ENCODE measurements at regions not wholly inside any gene's neighbourhood (a gene's known extent, or its start where the extent isn't known, plus 50 kb on each side); places are given as distances from the start of the nearest gene placed in this dataset.

- Mint-ChIP-seq H3K4me3 (no peak overlapping the region), H3K4me1 (ENCODE audit: low read depth in 2 of 2) (no peaks in the 10 kb centered on the region), H3K27me3 (no peaks in the 10 kb centered on the region), H3K27ac (no peak overlapping the region), H3K9me3 (peaks cover 3% of the 10 kb centered on the region), H3K36me3 (no peaks in the 10 kb centered on the region)
- DNase-seq (ENCODE audit: low spot score) = no peak
- no peak for ATAC-seq
Measured at GRCh38 chr20:6944292-6944691, 176.8 kb downstream of the BMP2 start.

- no peak for ATAC-seq
- H3K4me1 Mint-ChIP-seq (ENCODE audit: low read depth in 2 of 2) = no peaks in the 10 kb centered on the region
- H3K36me3 Mint-ChIP-seq = peaks cover 6% of the 10 kb centered on the region
- no peaks in the 10 kb centered on the region for H3K27me3 Mint-ChIP-seq
- DNase-seq (ENCODE audit: low spot score) = no peak
- H3K27ac Mint-ChIP-seq = no peak overlapping the region
- H3K4me3 Mint-ChIP-seq = no peak overlapping the region
- H3K9me3 Mint-ChIP-seq = peaks cover 9% of the 10 kb centered on the region
Measured at GRCh38 chr20:6953611-6954010, 186.1 kb downstream of the BMP2 start.

- Mint-ChIP-seq H3K4me1 (ENCODE audit: low read depth in 2 of 2) (no peaks in the 10 kb centered on the region), H3K27ac (no peak overlapping the region), H3K9me3 (peaks cover 9% of the 10 kb centered on the region), H3K27me3 (no peaks in the 10 kb centered on the region), H3K36me3 (peaks cover 6% of the 10 kb centered on the region), H3K4me3 (no peak overlapping the region)
- ATAC-seq (no peak), DNase-seq (ENCODE audit: low spot score) (no peak)
Measured at GRCh38 chr20:6954219-6954618, 186.7 kb downstream of the BMP2 start.

GRCh38 chr20:6956056-6956455, 188.6 kb downstream of the BMP2 start:
- H3K27ac Mint-ChIP-seq = no peak overlapping the region
- ATAC-seq (no peak), DNase-seq (ENCODE audit: low spot score) (no peak)
- H3K36me3 Mint-ChIP-seq = no peaks in the 10 kb centered on the region
- H3K4me1 Mint-ChIP-seq (ENCODE audit: low read depth in 2 of 2) = no peaks in the 10 kb centered on the region
- H3K27me3 Mint-ChIP-seq = no peaks in the 10 kb centered on the region
- no peak overlapping the region for H3K4me3 Mint-ChIP-seq
- peaks cover 9% of the 10 kb centered on the region for H3K9me3 Mint-ChIP-seq

- Mint-ChIP-seq H3K9me3 (peaks cover 6% of the 10 kb centered on the region), H3K4me1 (ENCODE audit: low read depth in 2 of 2) (no peaks in the 10 kb centered on the region), H3K36me3 (no peaks in the 10 kb centered on the region), H3K4me3 (no peak overlapping the region), H3K27me3 (no peaks in the 10 kb centered on the region), H3K27ac (no peak overlapping the region)
- ATAC-seq (no peak), DNase-seq (ENCODE audit: low spot score) (no peak)
Measured at GRCh38 chr20:6956574-6956973, 189.1 kb downstream of the BMP2 start.

- Mint-ChIP-seq H3K9me3 (peaks cover 5% of the 10 kb centered on the region), H3K27ac (no peak overlapping the region), H3K36me3 (no peaks in the 10 kb centered on the region), H3K27me3 (no peaks in the 10 kb centered on the region), H3K4me3 (no peak overlapping the region), H3K4me1 (ENCODE audit: low read depth in 2 of 2) (no peaks in the 10 kb centered on the region)
- DNase-seq (ENCODE audit: low spot score) (no peak), ATAC-seq (no peak)
Measured at GRCh38 chr20:6959900-6960312, 192.4 kb downstream of the BMP2 start.

- DNase-seq (ENCODE audit: low spot score) = no peak
Measured at GRCh38 chr20:6966721-6967120, 199.2 kb downstream of the BMP2 start.

GRCh38 chr20:6974838-6975237, 207.4 kb downstream of the BMP2 start:
- DNase-seq (ENCODE audit: low spot score) (no peak), ATAC-seq (no peak)
- Mint-ChIP-seq H3K27me3 (no peaks in the 10 kb centered on the region), H3K4me3 (no peak overlapping the region), H3K27ac (no peak overlapping the region), H3K9me3 (peaks cover 3% of the 10 kb centered on the region), H3K4me1 (ENCODE audit: low read depth in 2 of 2) (no peaks in the 10 kb centered on the region), H3K36me3 (no peaks in the 10 kb centered on the region)

More at GRCh38 chr20:6966721-6967120, 199.2 kb downstream of the BMP2 start:
- no peak overlapping the region for H3K27ac Mint-ChIP-seq
- no peaks in the 10 kb centered on the region for H3K36me3 Mint-ChIP-seq
- H3K4me3 Mint-ChIP-seq = no peak overlapping the region
- no peaks in the 10 kb centered on the region for H3K4me1 Mint-ChIP-seq (ENCODE audit: low read depth in 2 of 2)
- peaks cover 9% of the 10 kb centered on the region for H3K9me3 Mint-ChIP-seq
- H3K27me3 Mint-ChIP-seq = no peaks in the 10 kb centered on the region
- ATAC-seq = no peak

- H3K27me3 Mint-ChIP-seq = no peaks in the 10 kb centered on the region
- no peak overlapping the region for H3K4me3 Mint-ChIP-seq
- DNase-seq (ENCODE audit: low spot score) (no peak), ATAC-seq (no peak)
- no peaks in the 10 kb centered on the region for H3K4me1 Mint-ChIP-seq (ENCODE audit: low read depth in 2 of 2)
- H3K9me3 Mint-ChIP-seq = peaks cover 3% of the 10 kb centered on the region
- H3K27ac Mint-ChIP-seq = no peak overlapping the region
- no peaks in the 10 kb centered on the region for H3K36me3 Mint-ChIP-seq
Measured at GRCh38 chr20:6975311-6975710, 207.8 kb downstream of the BMP2 start.

- Mint-ChIP-seq H3K4me1 (ENCODE audit: low read depth in 2 of 2) (no peaks in the 10 kb centered on the region), H3K27ac (no peak overlapping the region), H3K27me3 (no peaks in the 10 kb centered on the region), H3K9me3 (peaks cover 3% of the 10 kb centered on the region), H3K4me3 (no peak overlapping the region), H3K36me3 (no peaks in the 10 kb centered on the region)
- ATAC-seq (no peak), DNase-seq (ENCODE audit: low spot score) (no peak)
Measured at GRCh38 chr20:6976106-6976900, 208.8 kb downstream of the BMP2 start.

GRCh38 chr20:6979621-6980020, 212.1 kb downstream of the BMP2 start:
- Mint-ChIP-seq H3K27me3 (no peaks in the 10 kb centered on the region), H3K4me1 (ENCODE audit: low read depth in 2 of 2) (no peaks in the 10 kb centered on the region), H3K4me3 (no peak overlapping the region), H3K36me3 (no peaks in the 10 kb centered on the region), H3K9me3 (peaks cover 9% of the 10 kb centered on the region), H3K27ac (no peak overlapping the region)
- ATAC-seq = no peak
- no peak for DNase-seq (ENCODE audit: low spot score)

- Mint-ChIP-seq H3K36me3 (peaks cover 5% of the 10 kb centered on the region), H3K4me3 (no peak overlapping the region), H3K9me3 (peaks cover 18% of the 10 kb centered on the region), H3K27ac (no peak overlapping the region), H3K27me3 (no peaks in the 10 kb centered on the region), H3K4me1 (ENCODE audit: low read depth in 2 of 2) (no peaks in the 10 kb centered on the region)
- DNase-seq (ENCODE audit: low spot score) = no peak
- ATAC-seq = no peak
Measured at GRCh38 chr20:6993011-6993410, 225.5 kb downstream of the BMP2 start.

- Mint-ChIP-seq H3K4me3 (no peak overlapping the region), H3K27ac (no peak overlapping the region), H3K9me3 (peaks cover 18% of the 10 kb centered on the region), H3K4me1 (ENCODE audit: low read depth in 2 of 2) (no peaks in the 10 kb centered on the region), H3K36me3 (peaks cover 5% of the 10 kb centered on the region), H3K27me3 (no peaks in the 10 kb centered on the region)
- DNase-seq (ENCODE audit: low spot score) (no peak), ATAC-seq (no peak)
Measured at GRCh38 chr20:6993511-6993910, 226.0 kb downstream of the BMP2 start.

GRCh38 chr20:6994452-6994851, 227.0 kb downstream of the BMP2 start:
- no peak overlapping the region for H3K4me3 Mint-ChIP-seq

GRCh38 chr20:6998909-6999308, 231.4 kb downstream of the BMP2 start:
- H3K4me3 Mint-ChIP-seq = no peak overlapping the region
- no peak overlapping the region for H3K27ac Mint-ChIP-seq
- H3K9me3 Mint-ChIP-seq = peaks cover 16% of the 10 kb centered on the region
- no peak for DNase-seq (ENCODE audit: low spot score)
- H3K36me3 Mint-ChIP-seq = peaks cover 5% of the 10 kb centered on the region
- ATAC-seq = no peak
- H3K27me3 Mint-ChIP-seq = no peaks in the 10 kb centered on the region
- H3K4me1 Mint-ChIP-seq (ENCODE audit: low read depth in 2 of 2) = no peaks in the 10 kb centered on the region

More at GRCh38 chr20:6994452-6994851, 227.0 kb downstream of the BMP2 start:
- H3K27me3 Mint-ChIP-seq = no peaks in the 10 kb centered on the region
- H3K36me3 Mint-ChIP-seq = peaks cover 5% of the 10 kb centered on the region
- H3K9me3 Mint-ChIP-seq = peaks cover 18% of the 10 kb centered on the region
- no peak overlapping the region for H3K27ac Mint-ChIP-seq
- H3K4me1 Mint-ChIP-seq (ENCODE audit: low read depth in 2 of 2) = no peaks in the 10 kb centered on the region
- DNase-seq (ENCODE audit: low spot score) = no peak
- ATAC-seq = no peak

Data from natural killer cell treated with Interleukin-12 subunit alpha and Interleukin-12 subunit beta and Interleukin-15 and Interleukin-18, amount 100 ng/mL, for 72 hours (primary cell).